Tibial artery (tissue), 4 donors: ENCODE measurements at regions not wholly inside any gene's neighbourhood (a gene's known extent, or its start where the extent isn't known, plus 50 kb on each side); places are given as distances from the start of the nearest gene placed in this dataset.

Experiments
- DNase-seq, 2 donors: peaks; one replicate each; pipeline ENCODE4 v3.0.0-alpha.2; 2019
- H3K27ac ChIP-seq, 2 donors: fragments of 200-600 bp; sonication (generic) in 1 of 2; 1 replicate in 1 of 2; 2 replicates in 1 of 2; pipeline ENCODE4 v1.5.1; 2018 to 2019; ENCODE audit warnings: mild to moderate bottlenecking in 1 of 2
- H3K27me3 ChIP-seq, 2 donors: fragments of 200-600 bp; sonication (generic) in 1 of 2; one replicate each; pipeline versions ENCODE4 v1.5.1 to v1.6.0; 2016 to 2019
- H3K36me3 ChIP-seq, 3 donors: fragments of 200-600 bp; sonication (generic) in 2 of 3; one replicate each; pipeline ENCODE4 v1.5.1; 2016 to 2019; ENCODE audit warnings: mild to moderate bottlenecking in 2 of 3
- H3K4me1 ChIP-seq, 4 donors: fragments of 200-600 bp; sonication (generic) in 2 of 4; 1 replicate in 3 of 4; 2 replicates in 1 of 4; pipeline ENCODE4 v1.5.1; 2016 to 2019
- H3K4me3 ChIP-seq, 2 donors: fragments of 200-600 bp; sonication (generic) in 1 of 2; 1 replicate in 1 of 2; 2 replicates in 1 of 2; pipeline ENCODE4 v1.5.1; 2018 to 2019; ENCODE audit warnings: mild to moderate bottlenecking in 2 of 2
- H3K9me3 ChIP-seq, 3 donors: fragments of 200-600 bp; sonication (generic) in 1 of 3; one replicate each; pipeline ENCODE4 v1.5.1; 2016 to 2019
- CTCF ChIP-seq, 2 experiments: fragments of 200-600 bp in 1 of 2; fragments of 450-650 bp in 1 of 2; IDR thresholded peaks; one replicate each; pipeline ENCODE4 v1.5.1; 2017 to 2019; ENCODE audit warnings: antibody characterized with exemption in 2 of 2, mild to moderate bottlenecking in 1 of 2, moderate library complexity in 1 of 2
- intact Hi-C: fragments of 100-400 bp; cut with DNase I; formaldehyde crosslinking; loops from one replicate; pipeline ENCODE4 v1.15.0; 2023; ENCODE audit warnings: low total_unique reads

- H3K36me3 ChIP-seq: no peaks in the 10 kb centered on the region
- no peak overlapping the region for H3K27ac ChIP-seq
- intact Hi-C loops: no loop called here
- DNase-seq: no peak
- no peaks in the 10 kb centered on the region for H3K9me3 ChIP-seq
- H3K27me3 ChIP-seq: no peaks in the 10 kb centered on the region
- no peak overlapping the region for H3K4me3 ChIP-seq
- TF ChIP-seq CTCF (IDR thresholded peaks at IDR 0.05): no peak
- H3K4me1 ChIP-seq: no peaks in the 10 kb centered on the region
Observed at GRCh38 chr13:22505489-22505888, 675.3 kb upstream of the SGCG start.

- no peaks in the 10 kb centered on the region for H3K36me3 ChIP-seq
- H3K27ac ChIP-seq: no peak overlapping the region
- DNase-seq: no peak
- H3K4me3 ChIP-seq: no peak overlapping the region
- intact Hi-C loops: no loop called here
- no peaks in the 10 kb centered on the region for H3K27me3 ChIP-seq
- H3K9me3 ChIP-seq: no peaks in the 10 kb centered on the region
- TF ChIP-seq CTCF (IDR thresholded peaks at IDR 0.05): no peak
- no peaks in the 10 kb centered on the region for H3K4me1 ChIP-seq
Observed at GRCh38 chr13:22506096-22506691, 674.6 kb upstream of the SGCG start.

- TF ChIP-seq CTCF (IDR thresholded peaks at IDR 0.05): no peak
- intact Hi-C loops: no loop called here
- no peaks in the 10 kb centered on the region for H3K9me3 ChIP-seq
- H3K27ac ChIP-seq: no peak overlapping the region
- DNase-seq: no peak
- no peaks in the 10 kb centered on the region for H3K36me3 ChIP-seq
- no peaks in the 10 kb centered on the region for H3K4me1 ChIP-seq
- no peak overlapping the region for H3K4me3 ChIP-seq
- no peaks in the 10 kb centered on the region for H3K27me3 ChIP-seq
Observed at GRCh38 chr13:22517544-22517943, 663.2 kb upstream of the SGCG start.

- no peak overlapping the region for H3K4me3 ChIP-seq
- H3K27me3 ChIP-seq: no peaks in the 10 kb centered on the region
Observed at GRCh38 chr13:22536851-22537250, 643.9 kb upstream of the SGCG start.

GRCh38 chr13:22538400-22538799, 642.4 kb upstream of the SGCG start:
- Histone ChIP-seq H3K4me1 (no peaks in the 10 kb centered on the region), H3K27me3 (no peaks in the 10 kb centered on the region), H3K27ac (no peak overlapping the region), H3K36me3 (no peaks in the 10 kb centered on the region), H3K9me3 (no peaks in the 10 kb centered on the region), H3K4me3 (no peak overlapping the region)
- TF ChIP-seq CTCF (IDR thresholded peaks at IDR 0.05): no peak
- intact Hi-C loops: no loop called here
- no peak for DNase-seq

More at GRCh38 chr13:22536851-22537250, 643.9 kb upstream of the SGCG start:
- intact Hi-C loops: no loop called here
- no peak overlapping the region for H3K27ac ChIP-seq
- no peaks in the 10 kb centered on the region for H3K4me1 ChIP-seq
- no peak for DNase-seq
- no peaks in the 10 kb centered on the region for H3K36me3 ChIP-seq
- TF ChIP-seq CTCF (IDR thresholded peaks at IDR 0.05): no peak
- H3K9me3 ChIP-seq: no peaks in the 10 kb centered on the region

- no peaks in the 10 kb centered on the region for H3K36me3 ChIP-seq
- no peaks in the 10 kb centered on the region for H3K27me3 ChIP-seq
- no peak for DNase-seq
- no peaks in the 10 kb centered on the region for H3K4me1 ChIP-seq
- no peak for TF ChIP-seq CTCF (IDR thresholded peaks at IDR 0.05)
- intact Hi-C loops: no loop called here
- H3K27ac ChIP-seq: no peak overlapping the region
- no peak overlapping the region for H3K4me3 ChIP-seq
- H3K9me3 ChIP-seq: peaks cover 0 to 4% (median 0%) of the 10 kb centered on the region in 3 donors
Observed at GRCh38 chr13:22549126-22549525, 631.7 kb upstream of the SGCG start.
